GM13977 (cell line): ENCODE measurements at regions not wholly inside any gene's neighbourhood (a gene's known extent, or its start where the extent isn't known, plus 50 kb on each side); places are given as distances from the start of the nearest gene placed in this dataset.

Source experiments
- DNase-seq: peaks from one replicate; pipeline ENCODE4 v3.0.0; 2012; ENCODE audit warnings: low spot score
- in situ Hi-C: fragments of 300-500 bp; cut with MboI; formaldehyde crosslinking; loops from one replicate; pipeline ENCODE4 v1.12.0; 2022; ENCODE audit warnings: low sequenced_read_pairs, low pct_unique_long_range_greater_than_20kb, mixed read lengths, inconsistent platforms; ENCODE audit not compliant: unreplicated experiment
- TF ChIP-seq, protein P1 (sequence below): IDR thresholded peaks from 2 replicates; pipeline ENCODE4 v1.5.1; 2012; ENCODE audit warnings: mild to moderate bottlenecking, control low read depth; ENCODE audit not compliant: insufficient read depth; ENCODE audit errors: extremely low read depth, missing control alignments

DNA sequence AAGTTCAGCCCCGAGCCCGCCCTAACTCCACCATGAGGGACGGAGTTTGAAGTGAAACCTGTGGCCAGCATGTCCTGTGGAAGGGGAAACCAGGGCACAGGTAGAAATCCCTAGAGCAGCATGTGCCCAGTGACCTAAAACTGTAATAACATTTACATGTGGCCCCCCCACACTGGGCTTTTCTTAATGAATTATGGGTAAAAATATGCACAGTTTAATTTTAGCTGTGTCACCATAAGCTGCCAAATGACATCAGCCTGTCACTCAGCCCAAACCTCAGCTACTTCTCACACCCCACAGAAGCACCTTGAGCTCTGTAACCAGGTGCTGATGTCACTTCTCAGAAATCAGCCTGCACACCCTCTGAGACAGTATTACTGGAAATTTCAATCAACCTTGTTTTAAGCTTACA is 50.0 kb upstream of the SLC19A1 start:
- peak; percentile 90 for DNase-seq
- in situ Hi-C loops: no loop called here
- TF ChIP-seq, protein P1, sequence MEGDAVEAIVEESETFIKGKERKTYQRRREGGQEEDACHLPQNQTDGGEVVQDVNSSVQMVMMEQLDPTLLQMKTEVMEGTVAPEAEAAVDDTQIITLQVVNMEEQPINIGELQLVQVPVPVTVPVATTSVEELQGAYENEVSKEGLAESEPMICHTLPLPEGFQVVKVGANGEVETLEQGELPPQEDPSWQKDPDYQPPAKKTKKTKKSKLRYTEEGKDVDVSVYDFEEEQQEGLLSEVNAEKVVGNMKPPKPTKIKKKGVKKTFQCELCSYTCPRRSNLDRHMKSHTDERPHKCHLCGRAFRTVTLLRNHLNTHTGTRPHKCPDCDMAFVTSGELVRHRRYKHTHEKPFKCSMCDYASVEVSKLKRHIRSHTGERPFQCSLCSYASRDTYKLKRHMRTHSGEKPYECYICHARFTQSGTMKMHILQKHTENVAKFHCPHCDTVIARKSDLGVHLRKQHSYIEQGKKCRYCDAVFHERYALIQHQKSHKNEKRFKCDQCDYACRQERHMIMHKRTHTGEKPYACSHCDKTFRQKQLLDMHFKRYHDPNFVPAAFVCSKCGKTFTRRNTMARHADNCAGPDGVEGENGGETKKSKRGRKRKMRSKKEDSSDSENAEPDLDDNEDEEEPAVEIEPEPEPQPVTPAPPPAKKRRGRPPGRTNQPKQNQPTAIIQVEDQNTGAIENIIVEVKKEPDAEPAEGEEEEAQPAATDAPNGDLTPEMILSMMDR: no peak

DNA sequence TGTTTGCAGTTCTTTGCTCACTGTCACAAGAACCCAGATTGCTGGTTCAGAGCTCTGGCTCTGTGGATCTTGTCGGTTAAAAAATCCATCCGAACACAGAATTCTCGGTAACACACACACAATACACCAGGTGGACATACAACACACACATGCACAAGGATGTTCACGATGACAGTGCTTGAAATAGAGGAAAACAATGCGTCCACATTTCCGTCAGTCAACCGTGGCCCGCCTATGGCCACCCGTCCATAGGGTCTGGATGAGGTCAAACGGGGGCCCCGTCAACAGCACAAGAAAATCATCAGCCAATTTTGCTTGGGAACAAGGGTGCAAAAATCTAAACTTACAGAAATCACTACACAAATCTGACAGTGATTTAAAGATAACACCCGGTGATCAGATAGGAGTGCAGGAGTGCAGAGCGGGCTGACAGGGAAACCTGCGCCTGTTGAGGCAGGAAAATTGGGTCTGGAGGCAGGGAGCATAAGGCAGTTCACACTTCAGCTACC is 50.4 kb upstream of the SLC19A1 start:
- TF ChIP-seq, protein P1: no peak
- no peak for DNase-seq
- in situ Hi-C loops: no loop called here

DNA sequence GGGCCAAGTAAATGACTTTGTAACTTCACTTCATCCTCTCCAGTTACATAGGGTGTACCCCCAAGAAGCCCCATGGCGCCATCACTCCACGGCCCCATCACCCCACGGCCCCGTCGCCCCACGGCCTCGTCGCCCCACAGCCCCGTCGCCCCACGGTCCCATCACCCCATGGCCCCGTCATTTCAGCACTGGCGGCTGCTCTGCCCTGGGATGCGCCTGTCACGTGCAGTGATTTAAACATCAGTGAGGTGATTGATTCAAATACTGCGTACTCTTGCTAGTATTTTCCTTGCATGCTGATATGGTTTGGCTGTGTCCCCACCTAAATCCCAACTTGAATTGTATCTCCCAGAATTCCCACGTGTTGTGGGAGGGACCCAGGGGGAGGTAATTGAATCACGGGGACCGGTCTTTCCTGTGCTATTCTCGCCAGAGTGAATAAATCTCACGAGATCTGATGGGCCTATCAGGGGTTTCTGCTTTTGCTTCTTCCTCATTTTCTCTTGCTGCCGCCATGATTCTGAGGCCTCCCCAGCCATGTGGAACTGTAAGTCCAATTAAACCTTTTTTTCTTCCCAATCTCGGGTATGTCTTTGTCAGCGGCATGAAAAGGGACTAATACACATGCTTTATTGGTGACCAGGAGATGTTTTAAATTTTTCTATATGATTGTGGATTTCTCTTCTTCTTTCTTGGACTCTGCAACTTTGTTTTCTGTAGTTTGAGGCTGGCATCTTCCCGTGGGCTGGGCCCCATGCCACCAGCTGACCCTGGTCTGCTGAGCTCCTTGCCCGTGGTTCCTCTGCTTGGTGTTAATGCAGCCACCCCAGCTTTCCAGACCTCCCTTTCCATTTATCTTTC is 50.1 kb upstream of the PCBP3 start:
- DNase-seq: no peak
- TF ChIP-seq, protein P1: no peak
- in situ Hi-C loops: no loop called here
